Adrenal gland (tissue), 5 donors: ENCODE measurements at regions not wholly inside any gene's neighbourhood (a gene's known extent, or its start where the extent isn't known, plus 50 kb on each side); places are given as distances from the start of the nearest gene placed in this dataset.

Experiments
- CTCF ChIP-seq, 6 experiments: fragments of 450-650 bp in 4 of 6; fragments of 200-600 bp in 2 of 6; sonication (generic) in 1 of 6; IDR thresholded peaks; 1 replicate in 5 of 6; 2 replicates in 1 of 6; pipeline versions ENCODE4 v1.5.1 to v1.8.0; 2016 to 2021; ENCODE audit warnings: antibody characterized with exemption in 6 of 6, mild to moderate bottlenecking in 2 of 6, moderate library complexity in 1 of 6
- POLR2A ChIP-seq, 2 donors: fragments of 450-650 bp; IDR thresholded peaks; one replicate each; pipeline ENCODE4 v1.6.1; 2017; ENCODE audit warnings: antibody characterized with exemption in 2 of 2, mild to moderate bottlenecking in 2 of 2, moderate library complexity in 1 of 2
- donor health status: DM: no; HTN: no; CAD: no.

- TF ChIP-seq POLR2A (IDR thresholded peaks at IDR 0.05) (no peak), CTCF (IDR thresholded peaks at IDR 0.05) (no peak)
These were observed 121.4 kb upstream of the CD82 start for GRCh38 chr11:44443836-44444769.
